CD4-positive, alpha-beta T cell treated with Interferon gamma for 1 hour (primary cell): ENCODE measurements at regions not wholly inside any gene's neighbourhood (a gene's known extent, or its start where the extent isn't known, plus 50 kb on each side); places are given as distances from the start of the nearest gene placed in this dataset.
"Not testable (repeated sequence)": the region's sequence is repeated elsewhere in the genome, so short reads cannot be mapped to it uniquely, and the experiment has no call there.

Experiments used
- DNase-seq: peaks from one replicate; pipeline ENCODE4 v3.0.0-alpha.2; 2020

- DNase-seq = not testable (repeated sequence)
Observed at GRCh38 chr6:3672339-3672738, 79.2 kb downstream of the PXDC1 start.

- no peak for DNase-seq
Observed at GRCh38 chr6:3671382-3671781, 80.1 kb downstream of the PXDC1 start.

GRCh38 chr6:3670356-3670755 lies 81.2 kb downstream of the PXDC1 start:
- DNase-seq = no peak

- no peak for DNase-seq
Observed at GRCh38 chr6:3669916-3670315, 81.6 kb downstream of the PXDC1 start.

- no peak for DNase-seq
Observed at GRCh38 chr6:3665608-3666007, 85.9 kb downstream of the PXDC1 start.

- DNase-seq = no peak
Observed at GRCh38 chr6:3664625-3665041, 86.9 kb downstream of the PXDC1 start.

GRCh38 chr6:3663811-3664210 lies 87.7 kb downstream of the PXDC1 start:
- DNase-seq = no peak

GRCh38 chr6:3663081-3663480 lies 88.4 kb downstream of the PXDC1 start:
- DNase-seq = no peak

- DNase-seq = no peak
Observed at GRCh38 chr6:3661390-3661789, 90.1 kb downstream of the PXDC1 start.

- no peak for DNase-seq
Observed at GRCh38 chr6:3660473-3660872, 91.0 kb downstream of the PXDC1 start.

- DNase-seq = no peak
Observed at GRCh38 chr6:3659748-3660147, 91.8 kb downstream of the PXDC1 start.

GRCh38 chr6:3656076-3656475 lies 95.4 kb downstream of the PXDC1 start:
- no peak for DNase-seq

- no peak for DNase-seq
Observed at GRCh38 chr6:3654898-3655297, 96.6 kb downstream of the PXDC1 start.

GRCh38 chr6:3654436-3654835 lies 97.1 kb downstream of the PXDC1 start:
- no peak for DNase-seq

- DNase-seq = no peak
Observed at GRCh38 chr6:3653528-3654070, 97.9 kb downstream of the PXDC1 start.

- DNase-seq = no peak
Observed at GRCh38 chr6:3651698-3652229, 99.7 kb downstream of the PXDC1 start.

GRCh38 chr6:3650959-3651697 lies 100.4 kb downstream of the PXDC1 start:
- no peak for DNase-seq

- DNase-seq = no peak
Observed at GRCh38 chr6:3650076-3650958, 101.2 kb downstream of the PXDC1 start.

- DNase-seq = no peak
Observed at GRCh38 chr6:3648724-3649123, 102.8 kb downstream of the PXDC1 start.

- no peak for DNase-seq
Observed at GRCh38 chr6:3646616-3647362, 104.7 kb downstream of the PXDC1 start.

- DNase-seq = no peak
Observed at GRCh38 chr6:3644739-3645012, 106.8 kb downstream of the PXDC1 start.

GRCh38 chr6:3643921-3644738 lies 107.4 kb downstream of the PXDC1 start:
- DNase-seq = no peak
